Tibial nerve (tissue), 4 donors: ENCODE measurements at regions not wholly inside any gene's neighbourhood (a gene's known extent, or its start where the extent isn't known, plus 50 kb on each side); places are given as distances from the start of the nearest gene placed in this dataset. TPM values are rescaled to one million over a fixed set of nuclear protein-coding genes. Genes with fewer than 3 reads are reported as not detected.

Source experiments
- DNase-seq, 2 donors: peaks; one replicate each; pipeline ENCODE4 v3.0.0-alpha.2; 2019; ENCODE audit warnings: low spot score in 2 of 2
- H3K27ac ChIP-seq, 4 donors: fragments of 200-600 bp; sonication (generic) in 3 of 4; one replicate each; pipeline ENCODE4 v1.5.1; 2017 to 2019; ENCODE audit warnings: mild to moderate bottlenecking in 1 of 4
- H3K27me3 ChIP-seq, 2 donors: fragments of 200-600 bp; sonication (generic) in 1 of 2; one replicate each; pipeline versions ENCODE4 v1.5.1 to v1.6.0; 2017 to 2019
- H3K36me3 ChIP-seq, 3 donors: fragments of 200-600 bp; sonication (generic); one replicate each; pipeline ENCODE4 v1.5.1; 2018 to 2019
- H3K4me1 ChIP-seq, 4 donors: fragments of 200-600 bp; sonication (generic) in 3 of 4; one replicate each; pipeline ENCODE4 v1.5.1; 2017 to 2019
- H3K4me3 ChIP-seq, 4 donors: fragments of 200-600 bp; sonication (generic) in 3 of 4; one replicate each; pipeline ENCODE4 v1.5.1; 2017 to 2019; ENCODE audit warnings: mild to moderate bottlenecking in 1 of 4, moderate library complexity in 1 of 4
- H3K9me3 ChIP-seq, 4 donors: fragments of 200-600 bp; sonication (generic) in 3 of 4; one replicate each; pipeline ENCODE4 v1.5.1; 2017 to 2019
- EP300 ChIP-seq, 2 donors: sonication (generic); formaldehyde crosslinking; IDR thresholded peaks; one replicate each; pipeline ENCODE4 v1.6.1; 2017; ENCODE audit warnings: antibody characterized with exemption in 2 of 2, mild to moderate bottlenecking in 1 of 2
- POLR2A ChIP-seq, 2 donors: fragments of 450-650 bp; IDR thresholded peaks; one replicate each; pipeline ENCODE4 v1.6.1; 2017; ENCODE audit warnings: antibody characterized with exemption in 2 of 2, mild to moderate bottlenecking in 2 of 2, moderate library complexity in 2 of 2
- WGBS, 2 donors: methylation state at CpG; one replicate each; pipeline ENCODE4 v1.1.5; 2018; 5-methylcytosine and 5-hydroxymethylcytosine counted together
- small RNA-seq: library from RNA; depleted of rRNA; stranded (forward); fragments of <200 nt; gene quantifications from one replicate; pipeline ENCODE3, GENCODE V24; 2016
- TF ChIP-seq, protein P1 (sequence below), 5 experiments: fragments of 200-600 bp in 3 of 5; fragments of 450-650 bp in 2 of 5; sonication (generic) in 3 of 5; IDR thresholded peaks; one replicate each; pipeline ENCODE4 v1.5.1; 2016 to 2019; ENCODE audit warnings: antibody characterized with exemption in 5 of 5, mild to moderate bottlenecking in 3 of 5, moderate library complexity in 2 of 5

DNA sequence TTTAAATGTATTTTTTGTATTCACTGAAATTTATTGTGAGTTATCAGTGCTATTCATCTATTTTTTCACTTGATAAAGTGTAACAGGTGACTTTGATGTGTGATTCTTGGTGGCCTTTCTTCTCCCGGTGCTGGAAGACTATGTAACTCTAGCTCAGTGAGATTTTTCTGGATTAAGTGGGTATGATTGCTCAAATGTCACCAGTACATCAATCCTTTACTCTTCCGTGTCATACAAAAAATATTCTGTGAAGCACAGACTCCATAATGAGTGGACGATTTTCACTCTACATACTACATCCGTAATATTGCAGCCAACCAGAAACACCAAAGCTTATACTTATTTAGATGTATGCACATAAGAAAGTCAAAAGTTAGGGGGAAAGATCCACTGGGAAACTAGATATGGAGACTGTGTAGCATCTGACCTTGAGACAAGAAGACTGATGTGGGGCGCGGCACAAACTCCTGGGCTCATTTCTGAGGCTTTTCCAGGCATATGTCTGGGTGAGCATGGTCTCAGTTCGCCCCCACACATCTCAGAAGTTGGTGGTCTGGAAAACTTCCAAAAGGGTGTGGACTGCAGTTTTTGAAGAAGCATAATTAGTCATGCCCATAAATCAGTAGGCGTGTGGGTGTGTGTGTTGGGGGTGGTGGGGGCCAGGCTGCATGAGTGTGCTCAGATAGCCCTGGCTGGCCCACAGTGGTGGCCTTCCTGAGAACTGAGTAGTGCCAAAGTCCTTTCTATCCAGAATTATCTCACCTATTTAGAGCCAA, 53.9 kb upstream of the TENM3 start:
- Histone ChIP-seq H3K4me1 (peaks cover 0 to 41% (median 11%) of the 10 kb centered on the region in 4 donors), H3K27ac (peak overlapping the region in 2 of 4 donors; percentile 63 to 68), H3K4me3 (no peak overlapping the region), H3K9me3 (no peaks in the 10 kb centered on the region), H3K27me3 (no peaks in the 10 kb centered on the region), H3K36me3 (no peaks in the 10 kb centered on the region)
- DNase-seq, result no peak
- WGBS, 2 donors, result 58 to 66% methylated on average over 8 of the region's 8 CpGs
- TF ChIP-seq EP300 (IDR thresholded peaks at IDR 0.05), result peak in 1 of 2 donors; percentile 39
- no peak for TF ChIP-seq POLR2A (IDR thresholded peaks at IDR 0.05)
- TF ChIP-seq, protein P1, sequence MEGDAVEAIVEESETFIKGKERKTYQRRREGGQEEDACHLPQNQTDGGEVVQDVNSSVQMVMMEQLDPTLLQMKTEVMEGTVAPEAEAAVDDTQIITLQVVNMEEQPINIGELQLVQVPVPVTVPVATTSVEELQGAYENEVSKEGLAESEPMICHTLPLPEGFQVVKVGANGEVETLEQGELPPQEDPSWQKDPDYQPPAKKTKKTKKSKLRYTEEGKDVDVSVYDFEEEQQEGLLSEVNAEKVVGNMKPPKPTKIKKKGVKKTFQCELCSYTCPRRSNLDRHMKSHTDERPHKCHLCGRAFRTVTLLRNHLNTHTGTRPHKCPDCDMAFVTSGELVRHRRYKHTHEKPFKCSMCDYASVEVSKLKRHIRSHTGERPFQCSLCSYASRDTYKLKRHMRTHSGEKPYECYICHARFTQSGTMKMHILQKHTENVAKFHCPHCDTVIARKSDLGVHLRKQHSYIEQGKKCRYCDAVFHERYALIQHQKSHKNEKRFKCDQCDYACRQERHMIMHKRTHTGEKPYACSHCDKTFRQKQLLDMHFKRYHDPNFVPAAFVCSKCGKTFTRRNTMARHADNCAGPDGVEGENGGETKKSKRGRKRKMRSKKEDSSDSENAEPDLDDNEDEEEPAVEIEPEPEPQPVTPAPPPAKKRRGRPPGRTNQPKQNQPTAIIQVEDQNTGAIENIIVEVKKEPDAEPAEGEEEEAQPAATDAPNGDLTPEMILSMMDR (IDR thresholded peaks at IDR 0.05), result no peak

GRCh38 chr4:182190306-182190705, 52.9 kb upstream of the TENM3 start:
- no peak overlapping the region for H3K4me3 ChIP-seq
- H3K9me3 ChIP-seq, result no peaks in the 10 kb centered on the region
- H3K27ac ChIP-seq, result peak overlapping the region in 3 of 4 donors; percentile 50 to 68 (median 63)
- H3K4me1 ChIP-seq, result peaks cover 0 to 39% (median 11%) of the 10 kb centered on the region in 4 donors
- WGBS, 2 donors, result 54 to 66% methylated on average over 8 of the region's 8 CpGs
- H3K36me3 ChIP-seq, result no peaks in the 10 kb centered on the region
- no peak for DNase-seq
- no peaks in the 10 kb centered on the region for H3K27me3 ChIP-seq
- TF ChIP-seq POLR2A (IDR thresholded peaks at IDR 0.05), result no peak
- TF ChIP-seq, protein P1 (IDR thresholded peaks at IDR 0.05), result no peak
- no peak for TF ChIP-seq EP300 (IDR thresholded peaks at IDR 0.05)

DNA sequence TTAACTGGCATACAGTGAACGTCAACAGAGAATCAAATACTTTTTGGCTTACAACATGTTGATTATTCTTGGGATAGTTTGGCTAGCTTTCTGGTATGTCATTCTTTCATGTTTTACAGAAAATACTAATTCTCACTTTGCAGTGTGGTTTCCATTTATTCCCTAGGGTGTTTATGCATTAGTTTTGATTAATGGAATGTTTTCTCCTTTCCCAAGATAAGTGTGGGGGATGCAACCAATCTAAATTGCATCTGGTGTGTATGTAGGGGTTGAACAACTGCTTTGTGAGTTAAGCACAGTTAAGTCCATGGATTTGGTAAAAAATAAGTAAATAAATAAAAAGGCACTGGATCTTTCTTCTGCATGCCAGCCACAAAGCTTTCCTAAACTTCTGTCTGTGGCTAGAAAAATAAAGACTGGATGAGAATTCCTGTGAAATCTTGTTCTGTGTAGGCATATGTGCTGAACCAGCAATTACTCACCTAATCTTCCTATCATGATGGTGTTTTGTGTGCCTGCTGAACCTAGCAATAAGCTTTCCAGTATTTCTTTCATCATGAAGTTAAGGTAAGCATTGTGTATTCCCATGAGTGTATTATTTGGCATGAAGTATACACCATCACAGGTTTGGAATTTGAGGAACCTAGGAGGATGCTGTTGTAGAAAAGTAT, 50.6 kb upstream of the TENM3 start:
- Histone ChIP-seq H3K4me1 (peaks cover 0 to 35% (median 9%) of the 10 kb centered on the region in 4 donors), H3K36me3 (no peaks in the 10 kb centered on the region), H3K4me3 (no peak overlapping the region), H3K27ac (peak overlapping the region in 2 of 4 donors; percentile 37 to 38), H3K9me3 (no peaks in the 10 kb centered on the region), H3K27me3 (no peaks in the 10 kb centered on the region)
- TF ChIP-seq EP300 (IDR thresholded peaks at IDR 0.05) (no peak), POLR2A (IDR thresholded peaks at IDR 0.05) (no peak)
- TF ChIP-seq, protein P1 (IDR thresholded peaks at IDR 0.05), result no peak
- 31 to 33% methylated on average over 1 of the region's 1 CpG for WGBS, 2 donors
- DNase-seq, result no peak

- Histone ChIP-seq H3K36me3 (no peaks in the 10 kb centered on the region), H3K4me1 (peaks cover 0 to 32% (median 8%) of the 10 kb centered on the region in 4 donors), H3K27ac (peak overlapping the region in 1 of 4 donors; percentile 37), H3K27me3 (no peaks in the 10 kb centered on the region), H3K4me3 (no peak overlapping the region), H3K9me3 (no peaks in the 10 kb centered on the region)
- WGBS, 2 donors, result 84 to 85% methylated on average over 8 of the region's 8 CpGs
- DNase-seq, result no peak
- TF ChIP-seq, protein P1 (IDR thresholded peaks at IDR 0.05), result no peak
- TF ChIP-seq EP300 (IDR thresholded peaks at IDR 0.05), result no peak
- TF ChIP-seq POLR2A (IDR thresholded peaks at IDR 0.05), result no peak
These were observed 49.9 kb upstream of the TENM3 start for GRCh38 chr4:182193311-182193710.

Small RNA genes lying in the stretch of these regions (small RNA-seq; reads per million reads assigned to genes)
- gene AC018710.1, result not detected
- not detected for gene AC019235.1
- not detected for gene MIR1305
- gene RF00571, result not detected
- gene RN7SKP13, result not detected
- gene RNA5SP173, result not detected
- not detected for gene RNU1-45P
